H54 (cell line): ENCODE measurements at regions not wholly inside any gene's neighbourhood (a gene's known extent, or its start where the extent isn't known, plus 50 kb on each side); places are given as distances from the start of the nearest gene placed in this dataset.

ENCODE experiments used
- DNase-seq: peaks from one replicate; pipeline ENCODE4 v3.0.0; 2011; ENCODE audit warnings: low spot score, mixed read lengths; ENCODE audit not compliant: insufficient read length
- FAIRE-seq: peaks from 3 replicates; lab custom pipeline; 2011; peaks lifted over from hg19 to GRCh38; lab: Jason Lieb, UNC
- POLR2A ChIP-seq: IDR thresholded peaks from 2 replicates; pipeline ENCODE4 v1.6.1; 2011; ENCODE audit warnings: low read depth, mild to moderate bottlenecking, low read length

DNA sequence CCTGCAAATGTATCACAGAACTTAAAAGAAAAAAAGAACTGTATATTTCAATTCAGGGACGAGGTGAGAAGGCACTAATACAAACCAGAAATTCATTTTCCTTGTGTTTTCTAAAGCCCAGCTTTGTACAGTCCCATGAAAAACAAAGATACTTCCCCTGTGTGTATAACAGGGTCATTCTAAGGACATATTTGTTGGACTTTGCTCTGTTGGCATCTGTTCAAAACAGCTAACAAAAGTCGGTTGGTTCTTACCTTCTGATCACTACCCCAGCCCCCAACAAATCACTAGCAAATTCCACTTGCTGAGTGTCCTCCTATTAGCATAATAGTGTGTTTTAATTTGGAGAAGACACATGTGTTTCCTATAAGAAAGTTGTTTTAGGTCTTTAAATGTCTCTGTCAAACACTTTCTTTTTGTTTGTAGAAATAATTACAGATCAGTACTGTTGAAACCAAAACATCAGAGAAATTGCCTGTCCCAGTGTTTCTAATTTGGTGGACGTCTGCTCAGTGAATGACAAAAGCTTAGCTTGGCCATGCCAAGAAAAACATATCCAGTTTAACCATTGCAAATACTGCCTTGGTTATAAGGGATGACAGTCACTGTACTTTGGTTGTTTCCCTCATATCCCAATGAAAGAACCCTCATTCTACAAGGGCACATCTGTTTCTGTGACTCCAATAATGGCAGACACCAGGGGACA lies 480.5 kb downstream of the EBF1 start:
- no peak for TF ChIP-seq POLR2A
- DNase-seq (no peak), FAIRE-seq (no peak)

GRCh38 chr5:158618256-158618655 lies 481.5 kb downstream of the EBF1 start:
- no peak for TF ChIP-seq POLR2A
- no peak for DNase-seq
- FAIRE-seq, result no peak

GRCh38 chr5:158616707-158617106 lies 483.0 kb downstream of the EBF1 start:
- no peak for DNase-seq

GRCh38 chr5:158614951-158615350 lies 484.8 kb downstream of the EBF1 start:
- no peak for FAIRE-seq
- no peak for TF ChIP-seq POLR2A
- DNase-seq, result no peak

More at GRCh38 chr5:158616707-158617106, 483.0 kb downstream of the EBF1 start:
- no peak for TF ChIP-seq POLR2A
- FAIRE-seq, result no peak

GRCh38 chr5:158611581-158611980 lies 488.1 kb downstream of the EBF1 start:
- no peak for TF ChIP-seq POLR2A
- no peak for DNase-seq
- no peak for FAIRE-seq

DNA sequence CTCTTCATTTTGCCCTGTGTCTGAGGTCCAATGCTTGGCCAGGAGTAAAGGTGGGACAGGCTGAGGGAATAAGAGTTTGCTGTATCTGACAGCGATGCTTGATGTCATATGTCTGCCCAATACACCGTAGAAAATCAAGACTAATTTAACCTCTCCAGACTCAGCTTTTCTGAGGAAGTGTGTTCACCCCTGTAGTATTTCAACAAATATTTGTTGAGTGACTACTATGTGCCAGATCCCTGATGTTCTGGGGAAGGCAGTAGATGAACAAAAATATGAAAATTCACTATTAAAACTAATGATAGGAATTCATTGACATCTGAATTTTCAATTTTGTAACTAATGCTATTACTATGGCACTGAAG lies 489.7 kb downstream of the EBF1 start:
- FAIRE-seq (no peak), DNase-seq (no peak)

DNA sequence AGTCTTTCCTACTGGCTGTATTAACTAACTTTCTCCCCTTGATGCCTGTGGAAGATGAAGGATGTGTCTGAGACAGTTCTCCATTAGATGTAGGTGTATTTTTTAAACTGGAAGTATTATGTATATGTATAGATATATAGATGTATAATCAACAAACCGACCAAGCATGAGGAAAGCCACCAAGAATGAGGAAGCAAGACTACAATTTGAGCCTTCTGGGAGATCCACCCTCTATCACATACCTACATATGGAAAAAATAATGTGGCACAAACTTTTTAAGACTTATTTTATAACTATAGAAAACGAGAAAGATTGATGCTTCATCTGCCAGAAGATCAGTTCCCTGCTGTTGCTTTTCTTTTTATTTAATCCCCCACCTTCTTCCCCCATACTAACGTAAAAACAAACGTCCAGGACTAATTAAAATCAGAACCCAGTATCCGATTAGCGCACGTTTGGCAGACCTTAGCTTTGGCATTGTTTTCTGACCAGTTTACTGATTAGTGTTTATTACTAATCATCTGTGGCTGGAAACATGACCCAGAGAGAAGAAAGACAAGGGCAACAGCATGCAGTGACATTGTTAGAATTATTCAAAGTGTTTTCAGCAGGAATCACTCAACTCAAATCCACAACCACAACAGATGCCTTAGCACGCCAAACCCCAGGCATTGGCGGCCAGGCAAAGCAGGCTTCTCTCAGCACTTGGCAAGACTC lies 490.2 kb downstream of the EBF1 start:
- no peak for TF ChIP-seq POLR2A
- DNase-seq, result no peak
- FAIRE-seq, result no peak

More for the DNA sequence above, 489.7 kb downstream of the EBF1 start:
- no peak for TF ChIP-seq POLR2A

GRCh38 chr5:158607088-158607487 lies 492.6 kb downstream of the EBF1 start:
- no peak for FAIRE-seq
- no peak for DNase-seq
- no peak for TF ChIP-seq POLR2A

DNA sequence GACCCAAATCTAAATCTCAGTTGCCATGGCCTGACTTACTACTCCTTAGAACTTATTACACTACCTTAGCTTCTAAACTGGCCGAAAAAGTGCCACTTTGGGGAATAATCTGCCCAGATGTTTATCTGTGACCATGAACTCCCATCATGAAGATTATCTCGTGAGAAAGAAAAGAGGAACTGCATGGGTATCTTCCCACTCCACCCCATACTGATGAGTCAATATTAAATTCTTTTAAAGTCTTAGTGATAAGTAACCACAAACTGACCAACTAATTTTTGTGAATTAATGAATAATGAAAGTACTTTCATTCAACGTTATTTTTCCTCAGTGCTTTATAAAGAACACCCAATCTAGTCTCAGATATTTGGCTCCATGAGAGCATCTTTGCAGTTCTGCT lies 493.5 kb downstream of the EBF1 start:
- no peak for TF ChIP-seq POLR2A
- FAIRE-seq (no peak), DNase-seq (no peak)

- FAIRE-seq (no peak), DNase-seq (no peak)
- no peak for TF ChIP-seq POLR2A
Observed at GRCh38 chr5:158602981-158603380, 496.7 kb downstream of the EBF1 start.

GRCh38 chr5:158601118-158601517 lies 498.6 kb downstream of the EBF1 start:
- FAIRE-seq, result no peak
- no peak for TF ChIP-seq POLR2A
- DNase-seq, result no peak

DNA sequence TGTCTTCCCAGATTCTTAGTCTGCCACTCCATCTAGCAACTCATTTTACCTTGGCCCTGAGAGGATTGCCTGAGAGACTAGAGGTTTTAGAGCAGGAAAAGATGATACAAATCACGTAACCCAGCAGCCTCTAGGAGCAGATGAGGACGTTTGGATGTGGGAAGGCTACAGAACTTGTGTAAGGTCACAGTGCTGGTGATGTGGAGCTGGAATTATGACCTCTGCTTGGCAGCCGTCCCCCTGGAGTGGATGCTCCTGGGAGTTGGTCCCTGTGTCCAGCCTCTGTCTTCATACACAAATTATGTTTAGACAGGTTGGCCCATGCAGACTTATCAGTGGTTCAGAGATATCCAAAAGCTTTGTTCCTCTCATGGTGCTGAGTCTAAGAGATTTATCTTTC lies 499.0 kb downstream of the EBF1 start:
- no peak for TF ChIP-seq POLR2A
- DNase-seq, result no peak

GRCh38 chr5:158599157-158599556 lies 500.6 kb downstream of the EBF1 start:
- FAIRE-seq, result no peak
- TF ChIP-seq POLR2A, result no peak
- no peak for DNase-seq

More for the DNA sequence above, 499.0 kb downstream of the EBF1 start:
- no peak for FAIRE-seq

DNA sequence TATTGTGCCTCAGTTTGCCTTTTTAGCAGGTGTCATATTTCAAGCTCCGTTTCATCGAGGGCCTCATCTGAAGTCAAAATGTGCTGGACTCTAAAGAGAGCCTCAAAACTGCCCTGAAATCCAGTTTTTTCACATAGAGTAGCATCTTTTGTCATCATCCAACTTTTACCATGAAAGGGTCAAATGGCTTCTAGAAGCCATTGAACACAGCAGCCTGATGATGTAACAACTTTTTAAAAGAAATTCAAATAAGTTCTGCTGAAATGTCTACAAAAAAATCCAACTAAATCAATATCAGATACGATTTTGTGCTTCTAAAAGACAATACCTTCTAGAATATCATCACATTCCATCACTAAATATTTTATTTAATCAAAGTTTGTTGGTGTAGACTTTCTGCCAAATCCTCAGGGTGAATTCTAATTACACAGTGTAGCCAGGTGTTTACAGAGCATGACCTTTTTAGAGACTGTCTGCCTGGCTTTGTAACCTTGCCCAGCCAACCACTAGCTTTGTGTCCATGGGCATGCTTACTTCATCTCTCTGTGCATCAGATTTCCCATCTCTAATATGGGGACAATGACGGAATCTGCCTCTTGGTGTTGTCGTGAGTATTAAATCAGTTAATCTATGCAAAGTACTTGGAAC lies 505.0 kb downstream of the EBF1 start:
- no peak for TF ChIP-seq POLR2A
- DNase-seq (no peak), FAIRE-seq (no peak)
